ENCODE measurements at regions not wholly inside any gene's neighbourhood (a gene's known extent, or its start where the extent isn't known, plus 50 kb on each side); places are given as distances from the start of the nearest gene placed in this dataset.

DNA sequence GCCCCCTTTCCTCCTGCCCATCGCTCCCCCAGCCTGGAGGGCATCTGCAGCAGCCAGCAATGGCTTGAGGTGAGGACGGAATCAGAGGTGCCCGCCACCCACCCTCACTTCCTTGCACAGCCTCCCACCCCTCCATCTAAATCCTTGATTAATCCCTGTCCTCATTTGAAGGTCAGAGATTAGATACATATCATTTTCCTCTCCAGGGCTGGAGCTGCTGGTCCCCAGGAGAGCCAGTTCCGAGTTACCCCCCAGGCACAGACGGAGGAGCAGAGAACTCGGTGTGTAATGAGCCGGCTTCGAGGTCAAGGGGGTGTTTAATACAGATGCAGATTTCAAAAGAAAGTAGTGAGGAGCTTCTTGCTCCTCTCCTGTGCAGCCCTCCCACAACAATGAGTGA lies 542.1 kb downstream of the MN1 start:
- TF ChIP-seq POLR2AphosphoS5 (IDR thresholded peaks at IDR 0.05) (no peak), CTCF (IDR thresholded peaks at IDR 0.05) (no peak), POLR2A (IDR thresholded peaks at IDR 0.05) (no peak)
- WGBS, result 68% methylated on average over 8 of the region's 8 CpGs
- H3K4me3 ChIP-seq, result no peak overlapping the region
- no peaks in the 10 kb centered on the region for H3K36me3 ChIP-seq
- no peaks in the 10 kb centered on the region for H3K9me3 ChIP-seq
- no peaks in the 10 kb centered on the region for H3K4me1 ChIP-seq (replicated peaks)
- peaks cover 5% of the 10 kb centered on the region for H3K27me3 ChIP-seq (replicated peaks; ENCODE audit: insufficient read depth)
- intact Hi-C loops (cut with DNase I), result no loop called here
- no peak for DNase-seq (ENCODE audit: low spot score)
- no peak overlapping the region for H3K27ac ChIP-seq

DNA sequence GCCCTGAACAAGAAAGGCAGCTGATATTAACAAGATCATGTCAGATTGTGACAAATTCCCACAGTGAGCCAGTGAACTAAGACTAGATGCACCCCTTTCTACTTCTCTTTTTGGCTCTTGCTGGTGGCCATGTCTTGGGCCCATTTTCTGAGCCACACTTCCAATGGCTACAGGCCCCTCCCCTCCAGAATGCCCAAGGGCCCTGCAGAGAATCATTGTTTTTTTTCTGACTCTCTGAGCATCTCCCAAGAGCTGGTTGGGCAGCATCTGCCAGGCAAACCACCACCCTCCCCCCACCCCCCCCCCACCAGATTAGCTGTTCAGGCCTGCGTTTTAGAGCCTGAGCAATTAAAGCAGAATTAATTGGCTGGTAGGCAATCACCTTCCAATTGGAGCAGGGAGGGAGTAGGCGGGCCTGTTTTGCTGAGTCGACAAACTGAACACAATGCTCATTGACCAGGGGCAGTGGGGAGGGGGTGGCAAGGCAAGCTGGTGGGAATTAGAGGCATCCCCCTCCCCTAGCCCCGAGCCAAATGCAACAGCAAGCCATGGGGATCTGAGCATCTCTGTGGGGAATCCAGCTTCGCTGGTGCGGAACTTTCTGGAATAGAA lies 541.4 kb downstream of the MN1 start:
- H3K4me3 ChIP-seq, result no peak overlapping the region
- H3K27ac ChIP-seq, result no peak overlapping the region
- no peaks in the 10 kb centered on the region for H3K36me3 ChIP-seq
- TF ChIP-seq CTCF (IDR thresholded peaks at IDR 0.05) (no peak), POLR2AphosphoS5 (IDR thresholded peaks at IDR 0.05) (no peak), POLR2A (IDR thresholded peaks at IDR 0.05) (no peak)
- peaks cover 5% of the 10 kb centered on the region for H3K27me3 ChIP-seq (replicated peaks; ENCODE audit: insufficient read depth)
- no peaks in the 10 kb centered on the region for H3K9me3 ChIP-seq
- intact Hi-C loops (cut with DNase I), result no loop called here
- DNase-seq (ENCODE audit: low spot score), result no peak
- H3K4me1 ChIP-seq (replicated peaks), result no peaks in the 10 kb centered on the region
- 58% methylated on average over 6 of the region's 6 CpGs for WGBS

DNA sequence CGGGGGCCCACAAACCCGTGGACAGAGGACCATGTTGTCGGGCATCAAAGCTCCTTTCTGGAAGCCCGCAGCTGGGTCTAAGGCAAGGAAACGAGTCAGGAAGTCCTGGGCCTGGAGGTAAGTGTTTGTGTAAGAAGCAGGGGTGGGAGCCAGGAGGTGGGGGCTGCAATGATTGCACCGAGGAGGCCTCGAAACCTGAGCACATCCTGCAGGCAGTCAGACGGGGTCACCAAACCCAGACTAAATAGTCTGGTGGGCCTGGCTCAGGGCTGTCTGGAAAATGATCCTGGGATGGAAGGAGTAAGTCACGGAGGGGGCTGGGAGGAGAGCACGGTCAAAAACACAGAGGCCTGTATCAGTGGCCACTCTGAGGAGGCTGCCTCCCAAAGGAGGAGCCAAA lies 539.2 kb downstream of the MN1 start:
- WGBS, result 72% methylated on average over 10 of the region's 10 CpGs
- no peak for TF ChIP-seq CTCF (IDR thresholded peaks at IDR 0.05)
- TF ChIP-seq POLR2A (IDR thresholded peaks at IDR 0.05), result no peak
- TF ChIP-seq POLR2AphosphoS5 (IDR thresholded peaks at IDR 0.05), result no peak
- Histone ChIP-seq H3K27me3 (replicated peaks; ENCODE audit: insufficient read depth) (peaks cover 5% of the 10 kb centered on the region), H3K9me3 (no peaks in the 10 kb centered on the region), H3K27ac (no peak overlapping the region), H3K4me3 (no peak overlapping the region), H3K36me3 (no peaks in the 10 kb centered on the region), H3K4me1 (replicated peaks) (no peaks in the 10 kb centered on the region)
- intact Hi-C loops (cut with DNase I), result no loop called here
- DNase-seq (ENCODE audit: low spot score), result no peak

DNA sequence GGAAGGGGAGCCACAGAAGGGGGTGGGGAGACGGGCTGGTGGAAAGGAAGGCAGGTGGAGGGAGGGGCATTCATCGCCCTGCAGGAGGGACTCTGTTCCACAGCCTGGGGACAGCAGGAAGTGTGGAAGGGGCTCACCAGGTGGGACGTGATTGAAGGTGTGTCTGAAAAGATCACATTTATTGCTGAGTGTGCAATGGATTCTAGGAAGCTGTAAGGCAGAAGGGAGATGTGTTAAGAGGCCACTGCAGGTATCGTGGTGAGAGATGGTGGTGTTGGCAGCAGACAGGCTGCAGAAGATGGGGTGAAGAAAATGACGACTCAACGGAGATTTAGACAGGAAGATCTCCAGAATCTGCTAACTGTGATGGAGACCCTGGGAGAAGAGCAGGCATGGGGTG lies 537.4 kb downstream of the MN1 start:
- no peak for TF ChIP-seq CTCF (IDR thresholded peaks at IDR 0.05)
- no peak for TF ChIP-seq POLR2AphosphoS5 (IDR thresholded peaks at IDR 0.05)
- no peak for TF ChIP-seq POLR2A (IDR thresholded peaks at IDR 0.05)
- no peaks in the 10 kb centered on the region for H3K36me3 ChIP-seq
- H3K9me3 ChIP-seq, result no peaks in the 10 kb centered on the region
- WGBS, result 76% methylated on average over 6 of the region's 6 CpGs
- no peaks in the 10 kb centered on the region for H3K4me1 ChIP-seq (replicated peaks)
- H3K27me3 ChIP-seq (replicated peaks; ENCODE audit: insufficient read depth), result no peaks in the 10 kb centered on the region
- H3K27ac ChIP-seq, result no peak overlapping the region
- no peak overlapping the region for H3K4me3 ChIP-seq
- intact Hi-C loops (cut with DNase I), result no loop called here
- DNase-seq (ENCODE audit: low spot score), result no peak

GRCh38 chr22:27267145-27267544 lies 534.4 kb downstream of the MN1 start:
- no peaks in the 10 kb centered on the region for H3K9me3 ChIP-seq
- intact Hi-C loops (cut with DNase I), result no loop called here
- H3K27ac ChIP-seq, result no peak overlapping the region
- H3K27me3 ChIP-seq (replicated peaks; ENCODE audit: insufficient read depth), result no peaks in the 10 kb centered on the region
- H3K4me1 ChIP-seq (replicated peaks), result no peaks in the 10 kb centered on the region
- no peaks in the 10 kb centered on the region for H3K36me3 ChIP-seq
- WGBS, result 57% methylated on average over 7 of the region's 7 CpGs
- DNase-seq (ENCODE audit: low spot score), result no peak
- H3K4me3 ChIP-seq, result no peak overlapping the region
- TF ChIP-seq POLR2A (IDR thresholded peaks at IDR 0.05), result no peak
- no peak for TF ChIP-seq CTCF (IDR thresholded peaks at IDR 0.05)
- TF ChIP-seq POLR2AphosphoS5 (IDR thresholded peaks at IDR 0.05), result no peak

Data from prostate gland (tissue), 2 donors.